K562 (cell line): ENCODE measurements at regions not wholly inside any gene's neighbourhood (a gene's known extent, or its start where the extent isn't known, plus 50 kb on each side); places are given as distances from the start of the nearest gene placed in this dataset.

Experiments
- ATAC-seq: fragments of 200-7000 bp; cut with Tn5 transposase; 3 replicates; pipeline ENCODE4 v1.9.1; 2020; ENCODE audit warnings: moderate library complexity
- BruUV-seq: library from RNA; stranded (reverse); fragments of 400-500 nt; replicated peaks from 2 replicates; lab custom pipeline; 2021; lab: Mats Ljungman, UMichigan
- CTCF ChIA-PET: fragments of 300-600 bp; formaldehyde crosslinking; extraction: SDS; loops from one replicate; lab custom pipeline; 2021; ENCODE audit warnings: low intra/inter-chr PET ratio; lab: Yijun Ruan, JAX
- POLR2A ChIA-PET: fragments of 300-600, 350-650 bp; sonication (Branson Sonifier 250); formaldehyde crosslinking; extraction: SDS; loops from one replicate; lab custom pipeline; 2021; ENCODE audit warnings: antibody characterized with exemption, inconsistent platforms; lab: Yijun Ruan, JAX
- DNase-seq, 4 experiments: peaks; one replicate each; pipeline versions ENCODE4 v3.0.0 to v3.0.0-alpha.2; 2011 to 2018; ENCODE audit warnings: low spot score in 3 of 4, mixed read lengths in 3 of 4; ENCODE audit errors: extremely low read depth in 1 of 4
- FAIRE-seq: peaks from 2 replicates; lab custom pipeline; 2011; peaks lifted over from hg19 to GRCh38; lab: Jason Lieb, UNC
- H2AFZ ChIP-seq: 2 replicates; pipeline ENCODE4 v1.6.0; 2011; ENCODE audit warnings: low read depth, low read length, control low read depth, inconsistent platforms
- H3K27ac ChIP-seq: fragments of 200-600 bp; 3 replicates; pipeline ENCODE4 v1.8.0; 2011; ENCODE audit warnings: low read depth, mild to moderate bottlenecking, control low read depth, inconsistent platforms, low read length, moderate library complexity, mixed read lengths; ENCODE audit errors: extremely low read depth
- H3K27me3 ChIP-seq, 2 experiments: fragments of 300-600 bp in 1 of 2; 2 replicates in 1 of 2; 3 replicates in 1 of 2; pipeline versions ENCODE4 v1.6.0 to v1.8.0; 2011; ENCODE audit warnings: inconsistent platforms in 2 of 2, low read length in 2 of 2, mild to moderate bottlenecking in 1 of 2, mixed read lengths in 1 of 2, moderate library complexity in 1 of 2; ENCODE audit not compliant: control insufficient read depth in 2 of 2, insufficient read depth in 2 of 2
- H3K36me3 ChIP-seq: fragments of 300-600 bp; 3 replicates; pipeline ENCODE4 v1.8.0; 2011; ENCODE audit warnings: mild to moderate bottlenecking, low read length, inconsistent platforms; ENCODE audit not compliant: control insufficient read depth, insufficient read depth
- H3K4me1 ChIP-seq, 2 experiments: fragments of 200-600 bp in 1 of 2; replicated peaks in 1 of 2; 2 replicates in 1 of 2; 3 replicates in 1 of 2; pipeline versions ENCODE4 v1.5.1 to v1.8.0; 2011; ENCODE audit warnings: inconsistent platforms in 2 of 2, low read length in 2 of 2, mild to moderate bottlenecking in 1 of 2, mixed read lengths in 1 of 2, moderate library complexity in 1 of 2; ENCODE audit not compliant: control insufficient read depth in 2 of 2, insufficient read depth in 2 of 2
- H3K4me2 ChIP-seq: 2 replicates; pipeline ENCODE4 v1.6.1; 2011; ENCODE audit warnings: low read length, control low read depth, inconsistent platforms, mixed read lengths; ENCODE audit not compliant: insufficient read depth
- H3K4me3 ChIP-seq: fragments of 200-600 bp; sonication (generic), shearing (Covaris generic); 2 replicates; pipeline ENCODE4 v1.5.1; 2016; ENCODE audit warnings: control low read depth, inconsistent platforms
- H3K79me2 ChIP-seq: fragments of 200-600 bp; 3 replicates; pipeline ENCODE4 v1.8.0; 2011; ENCODE audit warnings: low read length, inconsistent platforms; ENCODE audit not compliant: control insufficient read depth, insufficient read depth
- H3K9ac ChIP-seq, 2 experiments: 2 replicates each; pipeline versions ENCODE4 v1.6.0 to v1.6.1; 2011; ENCODE audit warnings: low read depth in 2 of 2, low read length in 2 of 2, control low read depth in 1 of 2, inconsistent platforms in 1 of 2, mild to moderate bottlenecking in 1 of 2, mixed read lengths in 1 of 2; ENCODE audit not compliant: insufficient read depth in 1 of 2
- H3K9me1 ChIP-seq: one replicate; pipeline ENCODE4 v1.6.0; 2011; ENCODE audit warnings: inconsistent platforms, mild to moderate bottlenecking, low read length, moderate library complexity; ENCODE audit not compliant: control insufficient read depth, insufficient read depth
- H3K9me3 ChIP-seq: replicated peaks from 2 replicates; pipeline ENCODE4 v1.5.1; 2011; ENCODE audit warnings: low read depth, low read length, inconsistent platforms; ENCODE audit not compliant: control insufficient read depth, insufficient read depth
- H4K20me1 ChIP-seq: replicated peaks from 2 replicates; pipeline ENCODE4 v1.6.1; 2011; ENCODE audit warnings: low read length, inconsistent platforms, mixed read lengths; ENCODE audit not compliant: control insufficient read depth, insufficient read depth
- CREM ChIP-seq: IDR thresholded peaks from 2 replicates; pipeline ENCODE4 v1.6.1; 2014; ENCODE audit warnings: antibody characterized with exemption, low read depth
- DEAF1 ChIP-seq: fragments of 450-650 bp; formaldehyde crosslinking; IDR thresholded peaks from 2 replicates; pipeline ENCODE4 v1.4.0; 2020; ENCODE audit warnings: mild to moderate bottlenecking, moderate library complexity
- GATA2 ChIP-seq: sonication (generic); formaldehyde crosslinking; IDR thresholded peaks from 2 replicates; pipeline ENCODE4 v1.4.0; 2020; ENCODE audit warnings: mild to moderate bottlenecking, missing genetic modification reagents
- HDGF ChIP-seq: fragments of 450-650 bp; IDR thresholded peaks from 2 replicates; pipeline ENCODE4 v1.6.1; 2016
- MTA1 ChIP-seq: fragments of 450-650 bp; IDR thresholded peaks from 2 replicates; pipeline ENCODE4 v1.6.1; 2017; ENCODE audit warnings: borderline replicate concordance
- TFAP4 ChIP-seq: sonication (generic); formaldehyde crosslinking; IDR thresholded peaks from 2 replicates; pipeline ENCODE4 v1.8.0; 2022; ENCODE audit warnings: missing genetic modification reagents, mild to moderate bottlenecking, moderate library complexity, borderline replicate concordance
- TRIM28 ChIP-seq: fragments of 450-650 bp; IDR thresholded peaks from 2 replicates; pipeline ENCODE4 v1.6.1; 2017
- ZC3H11A ChIP-seq: IDR thresholded peaks from 2 replicates; pipeline ENCODE4 v1.6.1; 2012; ENCODE audit warnings: low read depth, low read length, improper control_type of control experiment
- WGBS: fragments of 100-300 bp; shearing (Covaris generic); methylation state at CpG from one replicate; pipeline ENCODE4 v1.1.6; 2016; ENCODE audit warnings: low coverage, mixed read lengths; ENCODE audit not compliant: insufficient coverage; ENCODE audit errors: missing lambda C conversion rate; 5-methylcytosine and 5-hydroxymethylcytosine counted together
- in situ Hi-C: fragments of 300-500 bp; cut with MboI; formaldehyde crosslinking; loops from 4 replicates; pipeline ENCODE4 v1.15.0; 2018; ENCODE audit warnings: inconsistent platforms, mixed read lengths
- intact Hi-C: fragments of 100-400 bp; cut with micrococcal nuclease; formaldehyde crosslinking; loops from 2 replicates; pipeline ENCODE4 v1.14.2; 2022

- POLR2A ChIA-PET: interaction anchor here (0.5 kb wide), 1 partner anchor 391 kb away, joined by 3 read pairs; no protein-coding TSS in a partner anchor
- no peak overlapping the region for H3K4me2 ChIP-seq
These were observed 211.7 kb upstream of the AGTR2 start for GRCh38 chrX:115958687-115959359.

GRCh38 chrX:115960440-115961084, 210.0 kb upstream of the AGTR2 start:
- Histone ChIP-seq H2AFZ (no peak overlapping the region), H4K20me1 (no peaks in the 10 kb centered on the region), H3K27ac (no peak overlapping the region), H3K9me3 (no peaks in the 10 kb centered on the region), H3K4me1 (no peaks in the 10 kb centered on the region), H3K4me3 (no peak overlapping the region), H3K36me3 (no peaks in the 10 kb centered on the region), H3K27me3 (no peaks in the 10 kb centered on the region), H3K4me2 (no peak overlapping the region), H3K9me1 (no peaks in the 10 kb centered on the region), H3K79me2 (no peaks in the 10 kb centered on the region), H3K9ac (no peak overlapping the region)
- in situ Hi-C loops (no loop called here), intact Hi-C loops (no loop called here)
- DNase-seq (no peak), ATAC-seq (no peak), FAIRE-seq (no peak)
- ChIA-PET POLR2A (interaction anchor here (0.6 kb wide), 1 partner anchor 30 kb away, joined by 3 read pairs; no protein-coding TSS in a partner anchor), CTCF (no interaction called here)
- no TSS peak for BruUV-seq
- WGBS: 0% methylated on average over 4 of the region's 4 CpGs
- TF ChIP-seq DEAF1 (CRISPR knock-in tag): no peak
- TF ChIP-seq TRIM28: no peak
- TF ChIP-seq TFAP4 (CRISPR knock-in tag): no peak

More at GRCh38 chrX:115958687-115959359, 211.7 kb upstream of the AGTR2 start:
- H3K9ac ChIP-seq: no peak overlapping the region
- H3K27ac ChIP-seq: no peak overlapping the region
- BruUV-seq: no TSS peak
- no peaks in the 10 kb centered on the region for H3K36me3 ChIP-seq
- 0% methylated on average over 3 of the region's 3 CpGs for whole genome bisulfite sequencing
- no peak for FAIRE-seq
- in situ Hi-C loops: no loop called here
- no peak for TF ChIP-seq CREM
- no peak for TF ChIP-seq GATA2 (CRISPR knock-in tag)
- TF ChIP-seq ZC3H11A: no peak
- no peak for TF ChIP-seq HDGF
- TF ChIP-seq MTA1: no peak
- no peaks in the 10 kb centered on the region for H3K9me1 ChIP-seq
- no peak for DNase-seq
- no peak for ATAC-seq
- CTCF ChIA-PET: no interaction called here
- no peak overlapping the region for H3K4me3 ChIP-seq
- no peaks in the 10 kb centered on the region for H3K4me1 ChIP-seq
- H2AFZ ChIP-seq: no peak overlapping the region
- no peaks in the 10 kb centered on the region for H3K9me3 ChIP-seq
- H4K20me1 ChIP-seq: no peaks in the 10 kb centered on the region
- no peaks in the 10 kb centered on the region for H3K27me3 ChIP-seq
- H3K79me2 ChIP-seq: no peaks in the 10 kb centered on the region
- intact Hi-C loops: no loop called here
